Dedifferentiated amniotic fluid mesenchymal stem cell (primary cell): ENCODE measurements at regions not wholly inside any gene's neighbourhood (a gene's known extent, or its start where the extent isn't known, plus 50 kb on each side); places are given as distances from the start of the nearest gene placed in this dataset.
"Not testable (repeated sequence)": the region's sequence is repeated elsewhere in the genome, so short reads cannot be mapped to it uniquely, and the experiment has no call there.

Experiments used
- DNase-seq: peaks from one replicate; pipeline ENCODE4 v3.0.0-alpha.2; 2016; ENCODE audit errors: extremely low spot score

DNA sequence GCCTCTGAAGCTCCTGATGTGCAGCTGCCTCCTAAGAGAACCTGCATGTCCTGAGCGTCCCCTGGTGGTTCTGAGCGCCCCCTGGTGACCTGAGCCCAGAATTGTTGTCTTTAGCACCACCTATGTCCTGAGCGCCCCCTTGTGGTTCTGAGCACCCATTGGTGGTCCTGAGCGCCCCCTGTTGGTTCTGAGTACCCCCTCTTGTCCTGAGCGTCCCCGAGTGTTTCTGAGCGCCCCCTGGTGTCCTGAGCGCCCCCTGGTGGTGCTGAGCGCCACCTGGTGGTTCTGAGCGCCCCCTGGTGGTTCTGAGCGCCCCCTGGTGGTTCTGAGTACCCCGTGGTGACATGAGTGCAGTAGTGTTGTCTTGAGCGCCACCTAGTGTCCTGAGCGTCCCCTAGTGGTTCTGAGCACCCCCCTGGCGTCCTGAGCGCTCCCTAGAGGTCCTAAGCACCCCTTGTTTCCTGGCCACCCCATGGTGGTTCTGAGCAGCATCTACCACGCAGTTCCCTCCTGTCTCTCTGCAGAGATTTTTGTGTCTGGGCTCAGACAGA is 782.5 kb downstream of the TMEM121 start:
- DNase-seq: no peak

DNA sequence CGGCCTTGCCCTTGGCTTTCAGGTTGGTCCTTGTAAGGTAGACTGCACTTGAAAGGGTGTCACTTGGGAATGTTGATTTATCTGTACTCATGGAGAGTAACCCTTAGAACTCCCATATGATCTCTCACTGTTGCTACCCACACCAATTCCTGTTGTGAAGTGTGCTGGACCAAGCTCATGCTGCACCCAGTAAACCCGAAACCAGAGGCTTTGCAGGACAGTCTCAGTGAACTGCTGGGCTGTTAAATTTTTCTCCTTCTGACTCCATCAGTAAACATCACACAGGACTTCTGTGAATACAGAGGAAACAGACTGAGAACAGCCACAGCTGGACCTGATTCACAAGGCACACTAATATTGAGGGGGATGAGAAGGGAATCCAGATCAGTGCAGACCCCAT is 783.0 kb downstream of the TMEM121 start:
- DNase-seq: no peak

DNA sequence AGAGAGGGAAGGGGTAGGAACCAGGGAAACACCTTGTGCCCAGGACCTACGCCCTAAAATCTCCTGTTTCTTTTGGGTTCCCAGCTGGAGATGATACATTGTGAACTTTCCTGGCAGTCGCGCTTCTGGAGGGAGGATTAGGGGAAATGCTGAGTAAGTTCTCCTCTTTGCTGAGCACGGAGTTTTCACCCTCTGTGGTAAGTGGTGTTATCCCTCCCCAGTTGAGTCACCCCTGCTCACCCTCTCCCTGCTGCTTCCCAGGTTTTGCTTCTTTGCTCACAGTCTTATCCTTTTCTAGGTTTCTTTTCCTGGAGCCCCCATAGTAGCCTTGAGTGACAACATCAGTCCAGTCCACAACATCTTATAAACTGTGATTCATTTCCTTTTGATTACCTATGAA is 789.1 kb downstream of the TMEM121 start:
- DNase-seq: no peak

DNA sequence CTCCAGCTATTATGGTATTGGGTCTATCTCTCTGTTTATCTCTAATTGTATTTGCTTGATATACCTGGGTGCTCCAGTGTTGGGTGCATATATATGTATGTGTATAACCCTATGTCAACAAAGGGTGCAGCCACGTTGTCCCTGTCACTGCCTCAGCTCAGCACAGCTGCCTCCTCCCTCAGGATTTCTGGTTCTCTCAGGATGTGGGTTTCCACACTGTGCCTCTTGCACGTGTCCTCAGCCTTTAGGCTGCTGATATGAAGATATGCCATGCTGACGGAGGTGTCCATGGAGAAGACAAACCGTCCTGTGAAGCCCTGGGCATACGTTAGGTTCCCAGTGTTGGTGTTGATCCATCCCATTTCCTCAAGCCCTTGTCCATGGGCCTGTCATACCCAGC is 791.2 kb downstream of the TMEM121 start:
- DNase-seq: no peak

DNA sequence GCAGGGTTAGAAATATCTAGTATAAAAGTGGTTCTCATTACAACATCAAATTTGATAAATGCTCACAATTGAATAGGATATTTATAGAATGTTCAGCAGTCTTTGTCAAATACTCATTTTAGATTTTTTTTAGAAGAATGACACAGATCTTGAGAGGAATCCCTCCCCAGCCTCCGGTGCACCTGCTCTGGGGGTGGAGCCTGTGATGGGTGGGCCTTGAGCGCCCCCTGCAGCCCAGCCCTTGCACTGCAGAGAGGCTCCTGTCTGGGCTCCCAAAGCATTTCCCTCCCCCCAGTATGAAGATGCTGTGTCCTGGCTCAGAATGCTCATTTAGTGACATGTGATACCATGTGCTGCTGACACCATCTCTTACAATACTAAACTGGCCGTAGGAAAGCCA is 792.3 kb downstream of the TMEM121 start:
- no peak for DNase-seq

DNA sequence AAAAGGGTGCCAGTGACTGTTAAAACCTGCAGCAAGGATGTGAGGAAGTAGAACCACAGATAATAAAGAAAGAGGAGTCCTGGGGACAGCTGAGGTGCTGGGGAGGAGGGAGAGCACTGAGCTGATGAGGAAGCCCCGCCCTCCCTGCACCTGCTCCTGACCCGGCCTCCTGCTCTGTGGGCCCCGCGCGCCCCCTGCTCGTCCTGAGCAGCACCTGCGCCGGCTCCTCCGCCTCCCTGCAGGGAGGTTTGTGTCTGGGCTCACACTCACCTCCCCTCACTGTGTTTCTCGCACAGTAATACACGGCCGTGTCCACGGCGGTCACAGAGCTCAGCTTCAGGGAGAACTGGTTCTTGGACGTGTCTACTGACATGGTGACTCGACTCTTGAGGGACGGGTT is 797.6 kb downstream of the TMEM121 start:
- not testable (repeated sequence) for DNase-seq

DNA sequence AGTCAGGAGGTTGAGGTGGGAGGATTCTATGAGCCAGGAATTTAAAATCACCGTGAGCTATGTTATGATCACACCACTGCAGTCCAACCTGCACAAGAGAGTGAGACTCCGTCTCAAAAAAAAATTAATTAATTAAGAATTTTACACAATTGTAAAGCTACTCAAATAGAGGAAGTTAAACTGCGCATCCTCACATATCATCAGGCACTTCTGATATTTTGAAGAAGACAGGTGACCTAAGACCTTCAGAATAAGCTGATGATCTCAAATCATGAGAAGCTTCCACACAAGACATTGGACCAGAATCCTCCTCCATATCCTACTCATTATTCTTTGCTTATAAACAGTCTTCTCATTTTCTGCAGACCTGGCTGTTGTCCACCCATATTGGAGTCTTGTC is 800.9 kb downstream of the TMEM121 start:
- no peak for DNase-seq

DNA sequence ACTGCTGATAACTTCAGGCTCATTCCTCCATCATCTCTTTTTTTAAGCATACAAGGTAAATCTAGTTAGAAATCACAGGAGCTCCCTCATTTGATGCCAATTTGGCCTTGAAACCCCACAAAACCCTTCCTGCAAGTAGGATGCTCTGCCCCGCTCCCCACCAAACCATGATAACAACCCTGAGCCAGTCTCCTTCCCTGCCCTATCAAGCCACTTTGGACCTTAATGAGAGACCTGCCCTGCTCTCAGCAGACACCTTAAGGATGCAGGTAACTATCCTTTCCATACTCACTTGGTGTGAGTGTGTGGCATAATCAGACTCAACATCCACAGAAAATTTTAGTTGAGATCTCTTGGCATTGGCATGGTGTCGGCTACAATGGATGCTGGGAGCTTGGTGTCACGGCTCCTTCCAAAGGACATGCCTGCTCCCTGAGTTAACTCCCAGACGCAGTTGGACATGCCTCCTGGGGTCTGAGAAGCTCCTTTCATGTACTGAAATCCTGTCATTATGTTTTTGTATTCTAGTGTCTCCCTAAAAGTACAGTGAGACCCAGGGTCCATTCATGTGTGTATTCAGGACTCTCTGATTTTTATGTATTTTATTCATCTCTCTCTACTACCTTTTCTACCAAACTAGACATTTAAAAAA is 801.4 kb downstream of the TMEM121 start:
- not testable (repeated sequence) for DNase-seq

DNA sequence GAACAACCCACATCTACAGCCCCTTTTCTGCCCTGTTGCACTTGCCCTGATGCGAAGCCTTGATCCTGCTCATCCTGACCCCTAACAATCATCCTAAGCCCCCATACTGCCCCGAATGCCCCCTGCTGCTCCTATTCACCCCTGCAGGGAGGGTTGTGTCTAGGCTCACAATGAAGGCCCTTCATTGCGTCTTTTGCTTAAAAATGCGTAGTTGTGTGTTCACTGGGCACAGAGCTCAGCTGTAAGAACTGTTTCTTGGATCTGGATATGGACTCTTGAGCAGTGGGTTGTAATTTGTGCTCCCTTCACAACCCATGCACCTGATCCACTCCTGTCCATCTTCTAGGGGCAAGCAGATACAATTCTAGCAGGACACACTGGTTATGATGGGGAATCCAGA is 802.9 kb downstream of the TMEM121 start:
- not testable (repeated sequence) for DNase-seq

DNA sequence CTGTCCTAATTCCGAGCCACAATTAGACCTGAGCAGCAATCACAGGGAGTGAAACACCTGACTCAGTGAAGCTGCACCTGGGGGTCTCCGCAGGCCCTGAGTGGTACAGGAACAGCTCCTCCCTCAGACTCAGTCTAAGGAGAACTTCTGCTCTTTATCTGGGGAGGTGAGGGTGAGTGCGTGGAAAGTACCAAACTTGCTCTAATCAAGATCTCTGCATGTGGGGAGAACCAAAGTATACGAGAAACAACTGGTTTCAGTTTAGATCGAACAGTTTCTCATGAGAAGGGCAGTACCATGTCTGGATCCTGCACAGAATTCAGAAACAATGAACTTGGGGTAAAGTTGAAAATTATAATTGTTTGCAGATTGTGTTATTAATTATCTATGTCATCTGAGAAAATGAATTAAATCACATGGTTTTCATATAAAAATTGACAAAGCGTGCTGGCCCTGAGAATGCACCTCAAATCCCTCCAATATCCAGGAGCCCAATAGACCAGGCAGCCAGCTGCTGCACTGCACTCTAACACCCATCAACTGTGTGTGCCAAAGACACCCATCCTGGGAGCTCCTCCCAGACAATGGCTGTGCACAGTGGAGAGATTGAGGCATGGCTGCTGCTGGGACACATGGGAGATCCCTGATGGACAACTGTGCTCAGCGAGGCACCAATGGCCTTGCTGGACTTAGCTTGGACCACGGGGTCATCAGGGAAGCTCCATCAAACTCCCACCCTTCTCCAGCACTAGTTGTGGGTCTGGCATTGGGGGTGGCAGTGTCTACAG is 803.8 kb downstream of the TMEM121 start:
- not testable (repeated sequence) for DNase-seq

DNA sequence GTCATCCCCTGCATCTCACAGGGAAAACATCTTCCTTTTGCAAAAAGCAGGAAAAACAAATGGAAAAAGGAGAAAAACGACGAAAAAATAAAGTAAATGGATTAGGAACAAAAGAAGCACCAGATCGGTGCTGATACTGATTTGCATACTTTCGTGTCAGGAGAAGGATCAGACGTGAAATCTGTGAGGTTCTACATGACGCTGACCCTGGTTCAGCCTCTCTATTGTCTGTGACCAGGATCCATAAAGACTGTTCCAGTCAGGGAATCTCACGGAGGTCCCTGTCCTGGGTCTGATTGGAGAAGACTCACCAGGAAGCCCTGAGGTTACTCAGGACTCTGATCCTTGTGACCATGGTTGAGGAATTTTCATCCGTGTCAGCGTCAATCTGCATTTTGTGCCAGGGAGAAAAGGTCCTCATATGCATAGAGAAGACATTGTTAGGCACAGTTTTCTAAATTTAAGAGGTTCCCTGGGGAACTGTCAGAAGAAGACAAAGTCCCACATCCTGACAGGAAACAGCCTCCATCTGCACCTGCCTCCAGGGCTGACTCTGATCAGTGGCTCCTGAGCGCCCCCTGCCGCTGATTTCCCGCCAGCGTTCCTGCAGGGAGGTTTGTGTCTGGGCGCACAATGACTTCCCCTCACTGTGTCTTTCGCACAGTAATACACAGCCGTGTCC is 808.2 kb downstream of the TMEM121 start:
- DNase-seq: peak; percentile 1

DNA sequence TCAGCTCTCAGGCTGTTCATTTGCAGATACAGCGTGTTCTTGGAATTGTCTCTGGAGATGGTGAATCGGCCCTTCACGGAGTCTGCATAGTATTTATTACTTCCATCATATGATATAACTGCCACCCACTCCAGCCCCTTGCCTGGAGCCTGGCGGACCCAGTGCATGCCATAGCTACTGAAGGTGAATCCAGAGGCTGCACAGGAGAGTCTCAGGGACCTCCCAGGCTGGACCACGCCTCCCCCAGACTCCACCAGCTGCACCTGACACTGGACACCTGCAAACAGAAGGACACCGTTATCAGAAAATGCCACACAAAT is 808.7 kb downstream of the TMEM121 start:
- not testable (repeated sequence) for DNase-seq

DNA sequence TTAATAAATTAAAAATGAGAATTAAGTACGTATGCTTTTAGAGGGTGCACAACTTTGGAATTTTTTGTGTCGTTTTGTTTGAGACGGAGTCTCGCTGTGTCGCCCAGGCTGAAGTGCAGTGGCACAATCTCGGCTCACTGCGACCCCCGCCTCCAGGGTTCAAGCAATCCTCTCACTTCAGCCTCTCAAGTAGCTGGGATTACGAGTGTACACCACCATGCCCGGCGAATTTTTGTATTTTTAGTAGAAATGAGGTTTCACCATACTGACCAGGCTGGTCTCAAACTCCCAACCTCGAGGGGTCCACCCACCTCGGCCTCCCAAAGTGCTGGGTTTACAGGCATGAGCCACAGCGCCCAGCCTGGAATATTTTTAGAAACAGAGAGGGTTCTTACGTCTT is 812.4 kb downstream of the TMEM121 start:
- DNase-seq: not testable (repeated sequence)

DNA sequence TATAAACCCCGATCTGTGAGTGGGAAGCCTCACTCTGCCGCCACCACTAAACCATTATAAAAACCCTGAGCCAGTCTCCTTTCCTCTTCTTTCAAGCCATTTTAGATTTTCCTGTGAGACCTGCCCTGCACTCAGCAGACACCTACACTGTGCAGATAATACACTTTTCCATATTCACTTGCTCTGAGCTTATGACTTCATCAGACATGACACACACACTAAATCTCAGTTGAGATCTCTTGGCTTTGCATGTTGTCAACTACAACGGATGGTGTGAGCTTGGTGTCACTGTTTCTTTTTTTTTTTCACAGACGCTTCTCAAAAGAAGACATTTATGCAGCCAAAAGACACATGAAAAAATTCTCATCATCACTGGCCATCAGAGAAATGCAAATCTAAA is 814.3 kb downstream of the TMEM121 start:
- DNase-seq: not testable (repeated sequence)

DNA sequence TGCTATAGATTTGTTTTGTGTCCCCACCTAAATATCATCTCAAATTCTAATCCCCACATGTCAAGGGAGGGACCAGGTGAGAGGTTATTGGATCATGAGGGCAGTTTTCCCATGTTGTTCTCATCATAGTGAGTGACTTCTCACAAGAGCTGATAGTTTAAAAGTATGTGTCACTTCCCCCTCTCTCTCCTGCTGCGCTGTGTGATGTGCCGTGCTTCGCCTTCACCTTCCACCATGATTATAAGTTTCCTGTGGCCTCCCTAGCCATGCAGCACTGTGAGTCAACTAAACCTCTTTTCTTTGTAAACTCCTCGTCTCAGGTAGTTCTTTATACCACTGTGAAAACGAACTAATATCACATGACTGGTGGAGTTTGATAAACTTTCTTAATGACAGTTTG is 814.8 kb downstream of the TMEM121 start:
- not testable (repeated sequence) for DNase-seq

DNA sequence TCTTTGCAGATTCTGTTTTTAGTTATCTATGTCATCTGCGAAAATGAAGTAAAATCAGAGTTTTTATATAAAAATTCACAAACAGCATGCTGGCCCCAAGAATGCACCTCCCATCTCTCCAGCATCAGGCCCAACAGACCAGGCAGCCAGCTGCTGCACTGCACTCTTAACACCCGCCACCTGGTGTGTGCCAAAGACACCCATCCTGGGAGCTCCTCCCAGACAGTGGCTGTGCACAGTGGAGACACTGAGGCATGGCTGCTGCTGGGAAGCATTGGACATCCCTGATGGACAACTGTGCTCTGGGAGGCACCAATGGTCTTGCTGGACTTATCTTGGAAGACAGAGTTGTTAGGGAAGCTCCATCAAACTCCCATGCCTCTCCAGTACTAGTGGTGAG is 817.2 kb downstream of the TMEM121 start:
- peak; percentile 2 for DNase-seq

DNA sequence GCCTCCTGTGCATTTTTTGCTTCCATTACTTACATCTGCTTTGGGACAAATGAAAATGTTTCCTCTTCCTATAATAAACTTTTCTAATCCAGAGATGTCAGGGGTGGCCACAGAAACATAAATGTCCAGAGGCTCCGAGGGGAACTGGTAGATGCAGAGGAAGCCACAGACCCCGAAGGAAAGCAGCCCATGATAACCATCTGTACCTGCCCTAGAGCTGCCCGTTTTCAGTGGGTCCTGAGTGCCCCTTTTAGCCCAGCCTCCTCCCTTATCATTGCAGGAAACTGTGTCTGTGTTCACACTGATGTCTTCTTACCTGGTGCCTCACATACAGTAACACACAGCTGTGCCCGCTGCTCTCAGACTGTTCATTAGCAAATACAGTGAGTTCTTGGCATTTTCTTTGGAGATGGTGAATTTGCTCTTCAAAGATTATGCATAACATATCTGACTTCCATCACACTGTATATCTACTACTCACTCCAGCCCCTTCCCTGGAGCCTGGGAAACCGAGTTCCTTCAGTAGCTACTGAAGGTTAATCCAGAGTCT is 817.8 kb downstream of the TMEM121 start:
- not testable (repeated sequence) for DNase-seq

DNA sequence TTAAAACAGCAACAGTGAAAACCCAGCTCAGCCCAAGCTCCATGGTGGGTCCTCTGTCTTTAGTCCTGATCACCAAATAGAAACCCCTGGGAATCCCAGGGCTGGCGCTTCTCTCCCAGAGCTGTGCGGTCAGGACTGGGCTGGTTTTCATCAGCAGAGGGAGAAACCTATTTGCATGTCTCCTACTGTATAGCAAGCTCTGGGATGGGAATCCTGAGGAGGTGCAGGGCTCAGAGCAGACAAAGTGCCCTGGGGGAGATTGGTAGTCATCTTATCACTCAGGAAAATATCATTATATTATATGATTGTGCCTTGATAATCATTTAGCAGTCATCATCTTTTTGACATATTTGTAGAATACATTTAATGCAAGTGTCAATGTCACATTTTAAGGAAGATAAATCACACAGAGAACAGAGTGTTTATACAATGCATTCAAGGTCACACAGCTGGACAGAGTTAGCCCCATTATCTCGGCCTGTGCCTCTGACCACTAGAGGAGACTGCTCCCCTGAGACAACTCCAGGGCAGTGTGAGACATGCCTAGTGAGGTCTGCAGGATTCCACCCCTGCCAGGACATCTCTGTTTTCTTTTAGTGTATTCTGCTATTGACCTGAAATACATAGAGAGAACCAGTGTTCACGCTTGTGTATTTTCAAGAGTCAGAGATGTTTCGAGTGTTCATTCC is 818.6 kb downstream of the TMEM121 start:
- peak; percentile 12 for DNase-seq

DNA sequence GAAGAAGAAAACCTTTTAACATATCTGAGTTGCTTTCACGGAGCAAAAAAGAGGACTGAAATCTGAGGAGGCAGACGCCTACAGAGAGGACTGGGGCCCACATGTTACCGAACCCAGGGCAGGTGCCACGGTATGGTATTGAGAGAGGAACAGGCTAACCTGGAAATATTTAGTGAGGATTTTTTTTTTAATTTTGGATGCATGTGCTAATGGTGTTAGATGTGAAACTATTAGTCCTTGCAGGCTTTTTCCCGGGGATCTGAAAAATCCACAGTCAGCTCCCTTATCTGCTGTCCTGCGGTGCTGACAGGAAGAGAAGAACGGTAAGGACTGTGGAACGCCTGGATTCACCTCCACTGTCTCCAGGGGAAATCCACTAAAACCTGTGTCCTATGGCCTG is 819.7 kb downstream of the TMEM121 start:
- DNase-seq: no peak

DNA sequence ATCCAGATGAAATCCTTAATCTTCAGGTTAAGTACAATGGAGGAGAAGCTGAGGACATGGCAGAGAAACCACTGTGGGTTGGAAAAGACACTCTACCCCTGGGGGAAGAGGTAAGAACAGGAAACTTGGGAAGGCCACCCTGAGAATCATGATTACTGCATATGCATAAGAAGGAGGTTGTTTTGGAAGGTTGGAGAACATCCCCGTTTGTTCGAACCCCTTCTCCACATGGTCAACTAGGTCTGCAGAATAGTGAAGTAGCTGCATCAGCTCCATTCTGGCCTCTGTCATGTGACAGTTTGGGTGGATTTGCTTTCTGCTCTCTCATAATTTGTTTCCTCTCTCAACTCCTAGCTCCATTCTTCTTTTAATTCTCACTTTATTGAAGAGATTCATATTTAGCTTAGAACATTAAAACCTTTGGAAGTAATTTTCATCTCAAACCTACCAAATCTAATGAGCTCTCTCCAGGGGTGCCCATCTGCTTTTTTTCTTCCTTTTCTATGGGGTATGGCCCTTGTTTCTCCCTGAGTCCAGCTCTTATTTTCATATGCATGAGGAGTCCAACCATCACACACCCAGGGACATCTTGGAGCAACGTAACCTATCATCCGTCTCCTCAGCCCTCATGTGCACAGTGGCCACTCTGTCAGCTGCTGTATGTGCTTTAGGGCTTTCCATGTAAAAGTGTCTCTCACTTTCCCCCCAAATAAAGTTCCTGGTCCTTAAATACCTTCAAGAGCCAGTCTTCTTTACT is 820.3 kb downstream of the TMEM121 start:
- no peak for DNase-seq

DNA sequence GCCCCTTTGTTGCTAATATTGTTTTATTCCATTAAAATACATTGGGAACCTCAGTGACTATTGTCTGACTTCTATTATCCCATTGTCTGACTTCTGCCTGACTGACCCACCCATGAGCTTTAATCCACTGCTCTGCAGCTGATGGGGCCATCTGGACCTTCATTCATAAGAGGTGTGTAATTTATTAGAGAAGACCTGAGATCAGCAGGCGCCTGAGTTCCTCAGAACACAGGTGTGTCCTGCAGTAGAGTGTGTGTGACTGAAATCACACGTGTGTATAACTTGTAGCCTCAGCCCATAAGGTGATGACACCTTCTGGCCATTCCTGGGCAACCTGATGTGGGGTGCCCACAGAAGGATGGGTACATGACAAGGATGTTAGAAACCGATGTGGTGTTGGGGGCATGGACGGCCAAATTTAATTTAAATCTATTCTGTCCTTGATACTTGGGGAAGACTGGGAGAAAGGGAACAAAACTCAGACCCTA is 821.0 kb downstream of the TMEM121 start:
- no peak for DNase-seq
